Type B pancreatic cell (in vitro differentiated cells): ENCODE measurements at regions not wholly inside any gene's neighbourhood (a gene's known extent, or its start where the extent isn't known, plus 50 kb on each side); places are given as distances from the start of the nearest gene placed in this dataset.
A peak's percentile ranks its signal among the peaks of the same experiment; 100 is the strongest.

Experiments used
- DNase-seq: peaks from one replicate; pipeline ENCODE4 v3.0.0; 2021; ENCODE audit warnings: mixed read lengths; ENCODE audit not compliant: unreplicated experiment; ENCODE audit errors: extremely low spot score
- H3K27ac Mint-ChIP-seq: 2 replicates; pipeline ENCODE4 v1.8.0; 2021; ENCODE audit warnings: mild to moderate bottlenecking, mixed read lengths
- H3K27me3 Mint-ChIP-seq: 2 replicates; pipeline ENCODE4 v1.8.0; 2021; ENCODE audit warnings: mixed read lengths
- H3K36me3 Mint-ChIP-seq: 2 replicates; pipeline ENCODE4 v1.8.0; 2021; ENCODE audit warnings: mixed read lengths
- H3K4me1 Mint-ChIP-seq: one replicate; pipeline ENCODE4 v1.8.0; 2021; ENCODE audit warnings: mixed read lengths; ENCODE audit not compliant: unreplicated experiment
- H3K4me3 Mint-ChIP-seq: 2 replicates; pipeline ENCODE4 v1.8.0; 2021; ENCODE audit warnings: mild to moderate bottlenecking, mixed read lengths
- H3K9me3 Mint-ChIP-seq: 2 replicates; pipeline ENCODE4 v1.8.0; 2021; ENCODE audit warnings: mixed read lengths
- TF ChIP-seq, protein P1 (sequence below): fragments of 200-600 bp; sonication (generic); conservative IDR thresholded peaks from 2 replicates; pipeline ENCODE4 v1.5.0; 2021; ENCODE audit warnings: antibody characterized with exemption, mild to moderate bottlenecking

- TF ChIP-seq, protein P1, sequence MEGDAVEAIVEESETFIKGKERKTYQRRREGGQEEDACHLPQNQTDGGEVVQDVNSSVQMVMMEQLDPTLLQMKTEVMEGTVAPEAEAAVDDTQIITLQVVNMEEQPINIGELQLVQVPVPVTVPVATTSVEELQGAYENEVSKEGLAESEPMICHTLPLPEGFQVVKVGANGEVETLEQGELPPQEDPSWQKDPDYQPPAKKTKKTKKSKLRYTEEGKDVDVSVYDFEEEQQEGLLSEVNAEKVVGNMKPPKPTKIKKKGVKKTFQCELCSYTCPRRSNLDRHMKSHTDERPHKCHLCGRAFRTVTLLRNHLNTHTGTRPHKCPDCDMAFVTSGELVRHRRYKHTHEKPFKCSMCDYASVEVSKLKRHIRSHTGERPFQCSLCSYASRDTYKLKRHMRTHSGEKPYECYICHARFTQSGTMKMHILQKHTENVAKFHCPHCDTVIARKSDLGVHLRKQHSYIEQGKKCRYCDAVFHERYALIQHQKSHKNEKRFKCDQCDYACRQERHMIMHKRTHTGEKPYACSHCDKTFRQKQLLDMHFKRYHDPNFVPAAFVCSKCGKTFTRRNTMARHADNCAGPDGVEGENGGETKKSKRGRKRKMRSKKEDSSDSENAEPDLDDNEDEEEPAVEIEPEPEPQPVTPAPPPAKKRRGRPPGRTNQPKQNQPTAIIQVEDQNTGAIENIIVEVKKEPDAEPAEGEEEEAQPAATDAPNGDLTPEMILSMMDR, result no peak
- Mint-ChIP-seq H3K27ac (no peak overlapping the region), H3K9me3 (peaks cover 5% of the 10 kb centered on the region), H3K27me3 (no peaks in the 10 kb centered on the region), H3K4me3 (no peak overlapping the region), H3K36me3 (no peaks in the 10 kb centered on the region), H3K4me1 (peaks cover 5% of the 10 kb centered on the region)
- DNase-seq, result no peak
Measured at GRCh38 chr9:87810008-87810407, 72.7 kb upstream of the SPATA31E1 start.

- peaks cover 5% of the 10 kb centered on the region for H3K4me1 Mint-ChIP-seq
- H3K27ac Mint-ChIP-seq, result no peak overlapping the region
- DNase-seq, result no peak
- TF ChIP-seq, protein P1, result no peak
- H3K4me3 Mint-ChIP-seq, result no peak overlapping the region
- no peaks in the 10 kb centered on the region for H3K27me3 Mint-ChIP-seq
- H3K9me3 Mint-ChIP-seq, result peaks cover 5% of the 10 kb centered on the region
- H3K36me3 Mint-ChIP-seq, result no peaks in the 10 kb centered on the region
Measured at GRCh38 chr9:87810679-87811178, 71.9 kb upstream of the SPATA31E1 start.

DNA sequence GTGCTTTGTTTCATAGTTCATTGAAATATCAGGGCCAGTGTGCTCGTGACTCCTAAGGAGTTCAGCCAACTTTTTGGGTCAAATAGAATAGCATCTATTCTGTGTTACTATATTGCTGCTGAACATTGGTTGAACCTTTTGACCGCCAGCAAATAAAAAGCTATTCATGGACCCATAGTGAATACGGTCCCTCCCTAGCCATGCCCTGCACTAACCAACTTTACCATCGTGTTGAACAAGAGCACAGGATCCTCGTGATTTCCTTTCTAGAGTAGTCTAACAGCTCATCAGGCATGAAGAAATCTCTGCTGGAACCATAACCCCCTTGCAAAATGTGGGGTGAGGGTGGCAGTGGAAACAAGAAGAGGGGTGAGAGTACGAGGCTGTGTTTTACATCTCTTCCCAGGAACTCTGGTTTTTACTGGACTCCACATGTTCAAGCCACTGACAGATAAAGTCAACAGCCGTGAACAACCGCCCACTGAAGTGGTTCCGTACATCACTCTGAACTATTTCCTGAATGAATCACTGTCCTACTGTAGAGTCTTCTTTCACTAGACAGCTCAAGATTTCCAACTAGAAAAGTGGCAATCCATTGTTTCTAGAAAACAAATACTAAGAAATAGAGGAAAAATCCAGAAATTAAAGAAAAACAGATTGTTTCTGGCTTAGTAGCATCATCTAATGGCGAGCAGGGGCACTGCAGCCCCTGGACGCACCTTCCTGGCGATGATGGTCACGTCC is 70.1 kb upstream of the SPATA31E1 start:
- no peak overlapping the region for H3K4me3 Mint-ChIP-seq
- DNase-seq, result no peak
- H3K9me3 Mint-ChIP-seq, result peaks cover 5% of the 10 kb centered on the region
- H3K4me1 Mint-ChIP-seq, result peaks cover 14% of the 10 kb centered on the region
- TF ChIP-seq, protein P1, result peak; percentile 86
- no peak overlapping the region for H3K27ac Mint-ChIP-seq
- no peaks in the 10 kb centered on the region for H3K36me3 Mint-ChIP-seq
- H3K27me3 Mint-ChIP-seq, result no peaks in the 10 kb centered on the region

GRCh38 chr9:87813119-87813463 is 69.6 kb upstream of the SPATA31E1 start:
- DNase-seq, result no peak
- Mint-ChIP-seq H3K27ac (no peak overlapping the region), H3K36me3 (no peaks in the 10 kb centered on the region), H3K27me3 (no peaks in the 10 kb centered on the region), H3K9me3 (peaks cover 5% of the 10 kb centered on the region), H3K4me3 (no peak overlapping the region), H3K4me1 (peaks cover 17% of the 10 kb centered on the region)
- TF ChIP-seq, protein P1, result peak; percentile 18

GRCh38 chr9:87816036-87816435 is 66.6 kb upstream of the SPATA31E1 start:
- TF ChIP-seq, protein P1, result no peak
- Mint-ChIP-seq H3K4me3 (no peak overlapping the region), H3K4me1 (peaks cover 17% of the 10 kb centered on the region), H3K36me3 (no peaks in the 10 kb centered on the region), H3K27ac (no peak overlapping the region), H3K27me3 (no peaks in the 10 kb centered on the region), H3K9me3 (no peaks in the 10 kb centered on the region)
- no peak for DNase-seq
